ENCODE measurements at regions not wholly inside any gene's neighbourhood (a gene's known extent, or its start where the extent isn't known, plus 50 kb on each side); places are given as distances from the start of the nearest gene placed in this dataset.

DNA sequence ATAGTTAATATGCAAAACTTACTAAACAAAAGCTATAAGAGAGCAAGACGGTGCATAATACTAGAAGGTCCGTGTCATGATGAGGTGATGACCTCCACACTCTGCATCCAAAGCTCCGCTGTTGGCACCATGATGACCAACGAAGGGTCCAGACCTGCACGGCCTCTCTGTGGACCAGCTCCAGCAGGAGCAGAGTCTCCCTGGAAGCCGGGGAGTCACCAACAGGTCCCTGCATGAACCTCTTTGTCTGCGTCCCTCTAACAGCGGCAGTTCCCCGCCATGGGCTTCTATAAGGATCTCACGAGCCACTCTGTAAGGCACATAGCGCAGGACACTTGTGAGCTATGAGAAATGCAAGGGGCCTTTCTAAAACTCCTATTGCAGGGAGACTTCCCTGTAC lies 517.3 kb downstream of the BRD1 start:
- H3K4me3 Mint-ChIP-seq: no peak overlapping the region
- 0 out of 2 replicates have a peak, but pooled peaks cover 3% of the 10 kb centered on the region for H3K27me3 Mint-ChIP-seq (ENCODE audit: insufficient read depth)
- no peak overlapping the region for H3K27ac Mint-ChIP-seq
- DNase-seq: no peak
- H3K36me3 Mint-ChIP-seq (ENCODE audit: low read depth): peaks cover 6% of the 10 kb centered on the region; the same call in 1 of the 2 replicates
- no peaks in the 10 kb centered on the region for H3K4me1 Mint-ChIP-seq (ENCODE audit: low read depth)
- TF ChIP-seq CTCF (IDR thresholded peaks at IDR 0.05): no peak
- H3K9me3 Mint-ChIP-seq: peaks cover 49% of the 10 kb centered on the region

DNA sequence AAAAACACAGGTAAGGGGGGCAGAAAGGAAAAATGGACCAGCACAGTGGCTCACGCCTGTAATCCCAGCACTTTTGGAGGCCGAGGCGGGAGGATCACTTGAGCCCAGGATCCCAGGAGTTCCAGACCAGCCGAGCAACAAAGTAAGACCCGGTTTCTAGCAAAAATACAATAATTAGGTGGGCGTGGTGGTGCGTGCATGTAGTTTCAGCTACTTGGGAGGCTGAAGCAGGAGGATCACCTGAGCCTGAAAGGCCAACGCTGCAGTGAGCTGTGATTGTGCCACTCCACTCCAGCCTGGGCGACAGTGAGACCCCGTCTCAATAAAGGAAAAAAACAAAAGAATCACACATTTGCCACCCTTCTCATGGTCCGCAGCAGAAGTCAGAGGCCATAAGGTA lies 519.4 kb downstream of the BRD1 start:
- Mint-ChIP-seq H3K4me3 (no peak overlapping the region), H3K27me3 (ENCODE audit: insufficient read depth) (peaks cover 3% of the 10 kb centered on the region; the same call in 1 of the 2 replicates), H3K9me3 (peaks cover 56% of the 10 kb centered on the region), H3K36me3 (ENCODE audit: low read depth) (peaks cover 8% of the 10 kb centered on the region), H3K27ac (no peak overlapping the region), H3K4me1 (ENCODE audit: low read depth) (no peaks in the 10 kb centered on the region)
- TF ChIP-seq CTCF (IDR thresholded peaks at IDR 0.05): no peak
- DNase-seq: no peak

- Mint-ChIP-seq H3K4me1 (ENCODE audit: low read depth) (no peaks in the 10 kb centered on the region), H3K9me3 (peaks cover 56% of the 10 kb centered on the region), H3K4me3 (no peak overlapping the region), H3K27ac (no peak overlapping the region), H3K36me3 (ENCODE audit: low read depth) (peaks cover 12% of the 10 kb centered on the region), H3K27me3 (ENCODE audit: insufficient read depth) (peaks cover 3% of the 10 kb centered on the region; the same call in 1 of the 2 replicates)
- TF ChIP-seq CTCF (IDR thresholded peaks at IDR 0.05): no peak
- DNase-seq: no peak
Measured at GRCh38 chr22:49307870-49308269, 519.8 kb downstream of the BRD1 start.

- H3K27ac Mint-ChIP-seq: no peak overlapping the region
Measured at GRCh38 chr22:49307481-49307830, 520.2 kb downstream of the BRD1 start.

GRCh38 chr22:49306632-49307480 lies 520.8 kb downstream of the BRD1 start:
- Mint-ChIP-seq H3K4me1 (ENCODE audit: low read depth) (no peaks in the 10 kb centered on the region), H3K27me3 (ENCODE audit: insufficient read depth) (peaks cover 3% of the 10 kb centered on the region; the same call in 1 of the 2 replicates), H3K9me3 (peaks cover 63% of the 10 kb centered on the region)

More at GRCh38 chr22:49307481-49307830, 520.2 kb downstream of the BRD1 start:
- H3K9me3 Mint-ChIP-seq: peaks cover 59% of the 10 kb centered on the region
- peaks cover 3% of the 10 kb centered on the region; the same call in 1 of the 2 replicates for H3K27me3 Mint-ChIP-seq (ENCODE audit: insufficient read depth)
- DNase-seq: no peak
- peaks cover 14% of the 10 kb centered on the region for H3K36me3 Mint-ChIP-seq (ENCODE audit: low read depth)
- TF ChIP-seq CTCF (IDR thresholded peaks at IDR 0.05): no peak
- H3K4me1 Mint-ChIP-seq (ENCODE audit: low read depth): no peaks in the 10 kb centered on the region
- H3K4me3 Mint-ChIP-seq: no peak overlapping the region

More at GRCh38 chr22:49306632-49307480, 520.8 kb downstream of the BRD1 start:
- Mint-ChIP-seq H3K36me3 (ENCODE audit: low read depth) (peaks cover 14% of the 10 kb centered on the region), H3K4me3 (no peak overlapping the region), H3K27ac (no peak overlapping the region)
- TF ChIP-seq CTCF (IDR thresholded peaks at IDR 0.05): no peak
- no peak for DNase-seq
